ENCODE measurements at regions not wholly inside any gene's neighbourhood (a gene's known extent, or its start where the extent isn't known, plus 50 kb on each side); places are given as distances from the start of the nearest gene placed in this dataset.
"Not testable (repeated sequence)": the region's sequence is repeated elsewhere in the genome, so short reads cannot be mapped to it uniquely, and the experiment has no call there.

GRCh38 chr3:106075731-106076130 lies 206.9 kb upstream of the CBLB start:
- DNase-seq (ENCODE audit: low spot score): not testable (repeated sequence)

- no peak for DNase-seq (ENCODE audit: low spot score)
Observed at GRCh38 chr3:106078635-106079034, 209.8 kb upstream of the CBLB start.

DNA sequence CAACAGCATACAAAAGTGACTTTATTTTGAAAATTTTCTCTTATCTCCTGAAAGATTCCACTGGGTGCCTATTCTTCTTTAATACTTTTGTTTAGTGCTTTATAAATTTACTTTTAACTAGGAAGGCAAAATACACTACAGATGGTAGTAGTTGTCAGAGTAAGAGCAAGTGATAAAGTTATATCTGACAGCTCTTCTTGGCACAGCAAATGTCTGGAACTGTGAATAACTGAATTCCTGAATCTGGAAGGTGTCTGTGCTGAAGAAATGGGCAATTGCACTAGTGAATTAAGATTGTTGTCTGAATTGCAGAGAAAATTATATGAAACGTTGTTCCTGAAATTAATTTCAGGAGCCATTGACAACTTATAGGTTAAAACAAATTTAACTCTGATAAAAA lies 213.8 kb upstream of the CBLB start:
- no peak for DNase-seq (ENCODE audit: low spot score)

GRCh38 chr3:106083207-106083606 lies 214.4 kb upstream of the CBLB start:
- DNase-seq (ENCODE audit: low spot score): no peak

DNA sequence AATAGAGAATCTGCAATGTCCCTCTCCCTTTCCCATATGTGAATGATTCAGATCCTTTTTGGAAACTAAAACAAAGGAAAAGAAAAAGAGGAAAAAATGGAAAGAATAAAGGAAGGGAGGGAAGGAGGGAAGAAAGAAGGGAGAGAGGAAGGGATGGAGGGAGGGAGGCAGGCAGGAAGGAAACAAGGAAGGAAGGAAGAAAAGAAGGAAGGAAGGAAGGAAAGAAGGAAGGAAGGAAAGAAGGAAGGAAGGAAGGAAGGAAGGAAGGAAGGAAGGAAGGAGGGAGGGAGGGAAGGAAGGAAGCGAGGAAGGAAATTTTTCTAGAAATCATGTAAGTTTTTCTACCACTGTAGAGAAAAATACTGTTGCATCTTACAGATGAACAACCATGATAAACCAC lies 215.0 kb upstream of the CBLB start:
- DNase-seq (ENCODE audit: low spot score): no peak

DNA sequence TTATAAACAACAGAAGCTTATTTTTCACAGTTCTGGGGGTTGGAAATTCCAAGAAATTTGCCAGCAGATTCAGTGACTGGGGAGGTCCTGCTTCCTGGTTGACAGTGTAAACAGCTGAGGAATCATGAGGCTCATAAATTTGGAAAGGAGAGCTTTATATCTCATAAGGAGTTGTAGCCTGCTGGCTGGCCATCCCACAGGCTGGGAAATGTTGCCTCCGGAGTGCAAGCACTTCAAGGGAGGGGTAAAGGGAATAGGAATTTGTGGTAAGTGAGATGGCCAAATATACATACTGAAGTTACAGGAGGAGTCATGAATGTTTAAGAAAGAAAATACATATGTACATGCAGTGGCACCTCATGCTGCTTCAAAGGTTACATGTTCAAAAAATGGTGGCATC lies 217.2 kb upstream of the CBLB start:
- DNase-seq (ENCODE audit: low spot score): no peak

DNA sequence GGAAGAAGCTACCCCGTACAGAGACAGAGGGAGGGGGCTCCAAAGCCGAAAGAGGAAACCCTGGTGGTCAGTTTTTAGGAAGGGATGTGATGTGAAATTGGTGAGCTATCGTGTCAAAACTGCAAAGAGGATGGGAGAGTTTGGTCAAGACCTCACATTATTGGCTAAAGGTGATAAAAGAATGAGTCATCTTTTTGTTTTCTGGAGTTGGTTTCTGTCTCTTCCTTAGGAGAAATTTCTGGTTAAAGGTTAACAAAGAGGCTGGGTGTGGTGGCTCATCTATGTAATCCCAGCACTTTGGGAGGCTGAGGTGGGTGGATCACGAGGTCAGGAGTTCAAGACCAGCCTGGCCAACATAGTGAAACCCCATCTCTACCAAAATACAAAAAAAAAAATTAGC lies 217.8 kb upstream of the CBLB start:
- no peak for DNase-seq (ENCODE audit: low spot score)

GRCh38 chr3:106088304-106088703 lies 219.5 kb upstream of the CBLB start:
- DNase-seq (ENCODE audit: low spot score): no peak

DNA sequence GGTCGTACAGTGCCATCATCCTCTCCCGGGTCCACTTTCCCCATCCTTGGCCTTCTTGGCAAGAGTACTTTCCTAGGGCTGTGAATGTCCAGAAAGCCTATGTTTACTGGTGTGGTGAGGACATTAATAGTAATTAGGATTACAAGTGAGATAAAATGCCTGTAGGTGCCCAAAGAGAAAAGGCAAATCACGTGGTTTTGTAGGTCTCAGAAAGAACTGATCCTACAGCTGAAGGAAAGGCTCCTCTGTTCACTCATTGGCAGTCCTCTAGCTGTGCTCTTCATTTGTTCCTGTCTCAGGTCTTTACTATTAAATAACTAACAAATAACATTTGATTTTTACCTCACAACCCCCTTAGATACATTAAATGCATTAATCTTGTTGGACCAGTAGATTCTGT lies 220.1 kb upstream of the CBLB start:
- DNase-seq (ENCODE audit: low spot score): no peak

GRCh38 chr3:106089806-106090205 lies 221.0 kb upstream of the CBLB start:
- DNase-seq (ENCODE audit: low spot score): no peak

GRCh38 chr3:106092792-106093191 lies 224.0 kb upstream of the CBLB start:
- DNase-seq (ENCODE audit: low spot score): no peak

- no peak for DNase-seq (ENCODE audit: low spot score)
Observed at GRCh38 chr3:106093616-106094015, 224.8 kb upstream of the CBLB start.

DNA sequence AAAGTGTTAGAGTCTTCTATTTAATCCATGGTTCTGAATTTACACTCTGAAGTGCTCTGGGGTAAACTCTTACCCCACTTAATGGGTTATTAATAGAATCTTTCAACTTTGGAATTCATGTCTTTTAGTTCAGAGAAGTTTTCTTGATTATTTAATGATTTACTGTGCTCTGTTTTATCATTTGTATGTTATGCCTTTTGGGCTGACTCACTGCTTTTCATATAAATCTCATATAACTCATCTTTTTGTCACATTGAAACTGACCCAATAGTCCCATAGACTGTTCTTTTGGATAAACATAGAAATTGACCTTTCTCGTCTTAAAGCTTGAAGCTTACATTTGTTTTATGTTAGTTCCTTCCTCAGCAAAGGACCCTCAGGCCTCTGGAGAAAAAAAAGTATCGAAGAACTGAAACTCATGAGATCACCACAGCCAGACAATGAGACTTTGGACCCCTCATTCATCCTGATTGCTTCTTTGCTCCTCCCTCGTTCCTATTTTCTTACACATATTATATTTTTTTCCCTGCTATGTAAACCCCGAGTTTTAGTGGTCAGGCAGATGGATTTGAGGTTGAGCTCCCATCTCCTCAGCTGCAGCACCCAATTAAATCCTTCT lies 229.1 kb upstream of the CBLB start:
- no peak for DNase-seq (ENCODE audit: low spot score)

GRCh38 chr3:106103383-106103782 lies 234.6 kb upstream of the CBLB start:
- DNase-seq (ENCODE audit: low spot score): no peak

GRCh38 chr3:106104078-106104477 lies 235.3 kb upstream of the CBLB start:
- no peak for DNase-seq (ENCODE audit: low spot score)

- DNase-seq (ENCODE audit: low spot score): no peak
Observed at GRCh38 chr3:106108925-106109324, 240.1 kb upstream of the CBLB start.

DNA sequence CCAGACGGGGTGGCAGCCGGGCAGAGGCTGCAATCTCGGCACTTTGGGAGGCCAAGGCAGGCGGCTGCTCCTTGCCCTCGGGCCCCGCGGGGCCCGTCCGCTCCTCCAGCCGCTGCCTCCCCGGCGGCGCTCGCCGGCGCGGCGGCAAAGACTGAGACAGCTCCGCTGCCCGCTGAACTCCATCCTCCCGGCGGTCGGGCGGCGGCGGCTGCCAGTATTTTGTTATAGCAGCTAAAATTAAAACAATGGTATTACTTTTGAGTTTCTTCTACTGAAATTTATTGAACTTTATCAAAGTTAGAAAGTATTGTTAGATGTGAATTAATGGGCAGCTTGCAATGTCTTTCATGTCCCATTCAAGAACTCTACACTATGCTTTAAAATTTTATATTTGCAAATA lies 243.7 kb upstream of the CBLB start:
- not testable (repeated sequence) for DNase-seq (ENCODE audit: low spot score)

- DNase-seq (ENCODE audit: low spot score): no peak
Observed at GRCh38 chr3:106113747-106114146, 244.9 kb upstream of the CBLB start.

- no peak for DNase-seq (ENCODE audit: low spot score)
Observed at GRCh38 chr3:106114220-106114619, 245.4 kb upstream of the CBLB start.

DNA sequence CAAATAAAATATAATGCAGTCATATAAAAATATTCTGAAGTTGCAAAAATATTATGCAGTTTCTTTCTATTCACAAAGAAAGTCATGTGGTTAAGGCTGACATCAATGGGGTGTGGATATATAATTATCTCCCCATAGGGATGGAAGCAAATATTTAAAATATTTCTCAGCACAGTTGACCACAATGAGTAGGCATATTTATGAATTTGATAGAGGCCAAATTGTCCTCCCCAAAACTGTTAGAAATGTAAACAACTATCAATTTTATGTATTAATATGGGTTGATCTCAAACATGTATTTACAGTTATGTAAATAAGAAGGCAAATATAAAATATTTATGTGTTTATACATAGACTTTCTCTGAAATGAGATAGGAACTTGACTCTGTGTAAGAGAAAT lies 246.0 kb upstream of the CBLB start:
- no peak for DNase-seq (ENCODE audit: low spot score)

DNA sequence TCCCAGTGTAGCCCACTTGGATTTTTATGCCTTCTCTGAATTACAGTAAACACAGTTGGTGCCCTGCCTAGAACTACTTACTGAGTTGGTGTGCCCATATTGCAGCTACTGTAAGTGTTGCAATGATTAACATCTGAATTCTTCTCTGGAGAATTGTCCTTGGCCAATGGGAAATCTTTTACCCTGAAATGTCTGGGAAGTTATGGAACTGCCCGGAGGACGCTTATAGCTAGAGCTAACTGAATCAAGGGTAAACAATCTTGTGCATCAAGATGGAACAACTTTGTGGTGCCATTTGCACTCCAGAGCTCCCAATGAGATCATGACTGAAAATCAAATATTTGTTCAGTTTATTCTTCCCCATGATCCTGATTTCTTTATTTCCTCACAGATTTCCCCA lies 246.7 kb upstream of the CBLB start:
- no peak for DNase-seq (ENCODE audit: low spot score)

DNA sequence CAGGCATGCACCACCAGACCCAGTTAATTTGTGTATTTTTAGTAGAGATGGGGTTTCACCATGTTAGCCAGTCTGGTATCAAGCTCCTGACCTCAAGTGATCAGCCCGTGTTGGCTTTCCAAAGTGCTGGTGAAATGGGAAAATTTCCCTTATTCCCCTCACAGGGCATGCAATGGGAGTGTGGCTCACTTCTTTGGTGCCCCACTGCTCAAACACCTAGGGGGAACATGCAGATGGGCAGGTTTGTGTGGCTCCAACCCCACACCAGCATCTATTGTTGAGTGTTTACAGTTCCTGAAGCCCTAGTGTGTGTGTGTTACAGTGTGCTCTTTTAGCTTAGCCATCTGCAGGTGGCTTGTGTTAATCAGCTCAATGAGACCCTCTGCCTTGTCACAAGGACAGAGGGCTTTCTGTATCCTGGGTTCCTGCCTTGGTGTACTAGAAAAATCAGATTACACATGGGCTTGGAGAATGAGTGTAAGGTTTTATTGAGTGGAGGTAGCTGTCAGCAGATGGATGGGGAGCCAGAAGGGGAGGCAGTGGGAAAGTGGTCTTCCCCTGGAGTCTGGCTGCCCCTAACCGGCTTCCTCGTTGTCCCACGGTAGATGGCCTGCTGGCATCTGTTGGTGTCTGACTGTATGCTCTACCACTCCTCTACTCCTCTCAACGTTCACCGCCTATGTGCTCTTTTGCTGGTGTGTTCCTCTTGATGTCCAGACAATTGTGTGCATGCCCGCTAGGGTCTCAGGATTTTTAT lies 248.1 kb upstream of the CBLB start:
- no peak for DNase-seq (ENCODE audit: low spot score)

- DNase-seq (ENCODE audit: low spot score): no peak
Observed at GRCh38 chr3:106117490-106117858, 248.7 kb upstream of the CBLB start.

GRCh38 chr3:106119614-106120082 lies 250.8 kb upstream of the CBLB start:
- DNase-seq (ENCODE audit: low spot score): no peak

Measured in CD4-positive, alpha-beta T cell treated with Interleukin-15 for 4 hours (primary cell).